CD4-positive, alpha-beta T cell (primary cell): ENCODE measurements at regions not wholly inside any gene's neighbourhood (a gene's known extent, or its start where the extent isn't known, plus 50 kb on each side); places are given as distances from the start of the nearest gene placed in this dataset.

Experiments
- ATAC-seq: fragments of 200-7000 bp; cut with Tn5 transposase; one replicate; pipeline ENCODE4 v1.10.0; 2022; ENCODE audit warnings: mild to moderate bottlenecking; ENCODE audit not compliant: poor library complexity
- CTCF ChIA-PET: fragments of 350-600 bp; sonication (Branson Sonifier 250); formaldehyde crosslinking; loops from one replicate; lab custom pipeline; 2021; ENCODE audit warnings: antibody characterized with exemption, inconsistent platforms; lab: Charles Lee
- POLR2A ChIA-PET: fragments of 350-600 bp; sonication (Branson Sonifier 250); formaldehyde crosslinking; loops from one replicate; lab custom pipeline; 2021; ENCODE audit warnings: antibody characterized with exemption, inconsistent platforms; lab: Charles Lee
- DNase-seq, 14 experiments: peaks; one replicate each; pipeline ENCODE4 v3.0.0-alpha.2; 2013 to 2020; ENCODE audit warnings: mixed read lengths in 2 of 14
- H3K27ac ChIP-seq, 2 donors: one replicate each; pipeline versions ENCODE4 v1.5.1 to v1.7.0; 2013; ENCODE audit warnings: low read length in 2 of 2, low read depth in 1 of 2, mild to moderate bottlenecking in 1 of 2
- H3K27me3 ChIP-seq, 2 experiments: 1 replicate in 1 of 2; 2 replicates in 1 of 2; pipeline versions ENCODE4 v1.6.1 to v1.7.0; 2013; ENCODE audit warnings: low read length in 2 of 2, control low read depth in 1 of 2, mild to moderate bottlenecking in 1 of 2, moderate library complexity in 1 of 2; ENCODE audit not compliant: insufficient read depth in 2 of 2, control insufficient read depth in 1 of 2
- H3K36me3 ChIP-seq: one replicate; pipeline ENCODE4 v1.6.1; 2013; ENCODE audit warnings: low read length, control low read depth; ENCODE audit not compliant: insufficient read depth
- H3K4me1 ChIP-seq: one replicate; pipeline ENCODE4 v1.6.1; 2013; ENCODE audit warnings: low read length, control low read depth; ENCODE audit not compliant: insufficient read depth
- H3K4me3 ChIP-seq: one replicate; pipeline ENCODE4 v1.5.1; 2013; ENCODE audit warnings: mild to moderate bottlenecking, low read length, moderate library complexity
- H3K9me3 ChIP-seq, 2 experiments: 1 replicate in 1 of 2; 2 replicates in 1 of 2; pipeline versions ENCODE4 v1.6.1 to v1.7.0; 2013; ENCODE audit warnings: low read length in 2 of 2, mild to moderate bottlenecking in 2 of 2, control low read depth in 1 of 2, moderate library complexity in 1 of 2; ENCODE audit not compliant: control insufficient read depth in 1 of 2, insufficient read depth in 1 of 2
- H3K27ac Mint-ChIP-seq: one replicate; pipeline ENCODE4 v1.8.0; 2020; ENCODE audit warnings: mixed read lengths
- H3K27me3 Mint-ChIP-seq: one replicate; pipeline ENCODE4 v1.8.0; 2021; ENCODE audit warnings: mixed read lengths
- H3K36me3 Mint-ChIP-seq: one replicate; pipeline ENCODE4 v1.8.0; 2021; ENCODE audit warnings: low read depth, mixed read lengths
- H3K4me1 Mint-ChIP-seq: one replicate; pipeline ENCODE4 v1.8.0; 2021; ENCODE audit warnings: low read depth, mixed read lengths
- H3K4me3 Mint-ChIP-seq: one replicate; pipeline ENCODE4 v1.8.0; 2020; ENCODE audit warnings: mild to moderate bottlenecking, mixed read lengths
- H3K9me3 Mint-ChIP-seq: one replicate; pipeline ENCODE4 v1.8.0; 2020; ENCODE audit warnings: mixed read lengths
- CTCF ChIP-seq: fragments of 200-600 bp; IDR thresholded peaks from one replicate; pipeline ENCODE4 v1.8.0; 2022; ENCODE audit warnings: antibody characterized with exemption, mild to moderate bottlenecking
- intact Hi-C, 2 experiments: fragments of 100-400 bp; cut with DNase I in 1 of 2; cut with micrococcal nuclease in 1 of 2; formaldehyde crosslinking; loops; one replicate each; pipeline versions ENCODE4 v1.15.1 to v1.9.0; 2023 to 2025; cut with DNase I, micrococcal nuclease

- H3K36me3 Mint-ChIP-seq, result no peaks in the 10 kb centered on the region
- H3K4me3 Mint-ChIP-seq, result no peak overlapping the region
- H3K27me3 ChIP-seq, result no peaks in the 10 kb centered on the region
- ATAC-seq (no peak), DNase-seq (no peak)
- H3K4me1 ChIP-seq, result no peaks in the 10 kb centered on the region
- no peak overlapping the region for H3K27ac ChIP-seq
- H3K36me3 ChIP-seq, result no peaks in the 10 kb centered on the region
- no peaks in the 10 kb centered on the region for H3K4me1 Mint-ChIP-seq
- ChIA-PET CTCF (no interaction called here), POLR2A (no interaction called here)
- H3K27me3 Mint-ChIP-seq, result no peaks in the 10 kb centered on the region
- no peak for TF ChIP-seq CTCF
- no peak overlapping the region for H3K4me3 ChIP-seq
- intact Hi-C loops, result no loop called here
- no peak overlapping the region for H3K27ac Mint-ChIP-seq
- H3K9me3 Mint-ChIP-seq, result no peaks in the 10 kb centered on the region
- no peaks in the 10 kb centered on the region for H3K9me3 ChIP-seq
Measured at GRCh38 chr7:18308938-18309337, 186.6 kb upstream of the HDAC9 start.

- Mint-ChIP-seq H3K4me3 (no peak overlapping the region), H3K9me3 (no peaks in the 10 kb centered on the region), H3K27me3 (peaks cover 2% of the 10 kb centered on the region), H3K36me3 (no peaks in the 10 kb centered on the region), H3K4me1 (no peaks in the 10 kb centered on the region), H3K27ac (no peak overlapping the region)
- no peak for TF ChIP-seq CTCF
- intact Hi-C loops, result no loop called here
- Histone ChIP-seq H3K4me1 (no peaks in the 10 kb centered on the region), H3K36me3 (no peaks in the 10 kb centered on the region), H3K4me3 (no peak overlapping the region), H3K27ac (no peak overlapping the region), H3K9me3 (no peaks in the 10 kb centered on the region), H3K27me3 (no peaks in the 10 kb centered on the region)
- peak in 1 of 14 experiments; percentile 12 for DNase-seq
- ChIA-PET POLR2A (interaction anchor here (0.6 kb wide), 1 partner anchor 89 kb away, joined by 3 read pairs; no protein-coding TSS in a partner anchor), CTCF (no interaction called here)
- ATAC-seq, result no peak
Measured at GRCh38 chr7:18312482-18312881, 183.1 kb upstream of the HDAC9 start.

- H3K4me1 Mint-ChIP-seq, result no peaks in the 10 kb centered on the region
- TF ChIP-seq CTCF, result no peak
Measured at GRCh38 chr7:18313965-18314364, 181.6 kb upstream of the HDAC9 start.

More at GRCh38 chr7:18313965-18314364, 181.6 kb upstream of the HDAC9 start:
- H3K36me3 Mint-ChIP-seq, result no peaks in the 10 kb centered on the region
- no peaks in the 10 kb centered on the region for H3K9me3 Mint-ChIP-seq
- no peak overlapping the region for H3K27ac Mint-ChIP-seq
- POLR2A ChIA-PET, result no interaction called here
- intact Hi-C loops, result no loop called here
- no peak overlapping the region for H3K4me3 Mint-ChIP-seq
- H3K27ac ChIP-seq, result no peak overlapping the region
- no peaks in the 10 kb centered on the region for H3K27me3 ChIP-seq
- H3K4me3 ChIP-seq, result no peak overlapping the region
- peaks cover 5% of the 10 kb centered on the region for H3K27me3 Mint-ChIP-seq
- H3K9me3 ChIP-seq, result no peaks in the 10 kb centered on the region
- CTCF ChIA-PET, result no interaction called here
- H3K4me1 ChIP-seq, result no peaks in the 10 kb centered on the region
- no peaks in the 10 kb centered on the region for H3K36me3 ChIP-seq
- no peak for DNase-seq
- no peak for ATAC-seq
